ENCODE measurements at regions not wholly inside any gene's neighbourhood (a gene's known extent, or its start where the extent isn't known, plus 50 kb on each side); places are given as distances from the start of the nearest gene placed in this dataset.

DNA sequence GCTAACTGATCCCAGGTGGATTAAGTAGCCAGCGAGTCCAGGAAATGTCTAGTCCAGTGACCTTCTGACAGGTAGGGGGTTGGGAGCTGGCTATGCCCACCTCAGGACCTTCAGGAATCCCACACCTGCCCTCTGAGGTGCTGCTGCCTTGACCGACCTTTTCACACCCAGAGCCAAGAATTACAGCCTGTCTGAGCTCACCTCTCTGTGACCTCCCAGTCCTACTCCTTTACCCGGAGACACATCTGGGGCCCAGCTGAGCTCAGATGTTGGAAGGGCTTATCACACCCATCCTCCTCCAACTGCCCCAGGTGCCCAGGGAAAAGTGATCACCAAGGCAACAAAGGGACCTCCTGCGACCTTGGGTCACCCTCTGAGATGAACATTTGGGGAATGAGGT, 413.3 kb upstream of the TNP1 start:
- intact Hi-C loops (cut with micrococcal nuclease): no loop called here
- H3K4me1 Mint-ChIP-seq (ENCODE audit: low read depth): no peaks in the 10 kb centered on the region
- POLR2A ChIA-PET: no interaction called here
- H3K36me3 Mint-ChIP-seq: no peaks in the 10 kb centered on the region
- no peak overlapping the region for H3K27ac Mint-ChIP-seq
- H3K27me3 Mint-ChIP-seq: peaks cover 13% of the 10 kb centered on the region
- CTCF ChIA-PET: no interaction called here
- H3K9me3 Mint-ChIP-seq: no peaks in the 10 kb centered on the region
- no peak overlapping the region for H3K4me3 Mint-ChIP-seq
- DNase-seq: no peak

DNA sequence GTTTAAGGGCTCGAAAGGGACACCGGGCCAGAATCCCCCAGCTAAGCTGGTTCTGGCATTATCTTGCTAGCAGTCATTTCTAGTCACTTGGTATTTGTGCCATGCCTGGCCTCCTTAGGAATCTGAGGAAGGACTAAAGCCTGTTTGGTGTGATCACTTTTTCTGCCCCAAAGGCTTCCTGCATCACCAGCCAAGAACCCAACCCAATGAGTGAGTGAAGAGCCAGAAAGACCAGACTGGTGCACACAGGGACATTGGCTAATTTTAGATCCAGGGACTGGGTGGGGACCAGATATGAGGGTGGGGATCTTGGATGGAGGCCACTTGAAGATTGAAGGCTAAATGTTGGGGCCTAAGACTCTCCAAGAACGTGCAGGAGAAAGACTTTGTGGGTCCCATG, 411.9 kb upstream of the TNP1 start:
- no peak overlapping the region for H3K27ac Mint-ChIP-seq
- no peaks in the 10 kb centered on the region for H3K4me1 Mint-ChIP-seq (ENCODE audit: low read depth)
- peaks cover 13% of the 10 kb centered on the region for H3K27me3 Mint-ChIP-seq
- peaks cover 7% of the 10 kb centered on the region for H3K9me3 Mint-ChIP-seq
- H3K4me3 Mint-ChIP-seq: no peak overlapping the region
- no peak for DNase-seq
- intact Hi-C loops (cut with micrococcal nuclease): no loop called here
- H3K36me3 Mint-ChIP-seq: no peaks in the 10 kb centered on the region
- ChIA-PET CTCF (no interaction called here), POLR2A (no interaction called here)

DNA sequence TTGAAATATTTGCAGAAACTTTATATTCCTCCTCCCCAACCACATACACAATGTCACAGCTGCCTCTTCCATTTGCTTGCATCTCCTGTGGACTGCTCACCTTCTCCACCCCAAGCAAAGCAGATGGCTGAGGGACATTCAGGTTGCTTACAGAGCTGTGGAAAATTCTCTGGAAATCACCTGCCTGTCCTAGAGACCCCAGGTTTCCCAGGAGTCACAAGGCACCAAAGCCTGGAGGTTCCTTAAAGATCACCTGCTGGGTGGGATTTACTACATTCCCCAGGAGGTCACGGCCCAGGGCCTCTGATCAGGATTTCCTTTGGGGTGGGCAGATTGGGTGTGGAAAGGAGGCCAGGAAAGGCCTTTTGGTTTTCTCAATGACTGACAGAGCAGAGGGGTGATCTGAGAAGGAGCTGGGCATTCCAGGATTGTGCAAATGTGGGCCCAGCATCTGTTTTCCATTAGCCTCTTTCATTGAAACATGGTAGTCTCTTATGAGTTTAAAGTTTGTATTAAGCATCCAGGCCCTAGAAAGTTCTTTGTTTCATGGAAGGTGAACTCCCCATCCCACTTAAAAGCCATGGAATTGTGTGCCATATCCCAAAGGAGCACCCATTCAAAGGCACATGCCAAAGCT, 410.7 kb upstream of the TNP1 start:
- Mint-ChIP-seq H3K4me3 (no peak overlapping the region), H3K36me3 (no peaks in the 10 kb centered on the region)
- no peak for DNase-seq

DNA sequence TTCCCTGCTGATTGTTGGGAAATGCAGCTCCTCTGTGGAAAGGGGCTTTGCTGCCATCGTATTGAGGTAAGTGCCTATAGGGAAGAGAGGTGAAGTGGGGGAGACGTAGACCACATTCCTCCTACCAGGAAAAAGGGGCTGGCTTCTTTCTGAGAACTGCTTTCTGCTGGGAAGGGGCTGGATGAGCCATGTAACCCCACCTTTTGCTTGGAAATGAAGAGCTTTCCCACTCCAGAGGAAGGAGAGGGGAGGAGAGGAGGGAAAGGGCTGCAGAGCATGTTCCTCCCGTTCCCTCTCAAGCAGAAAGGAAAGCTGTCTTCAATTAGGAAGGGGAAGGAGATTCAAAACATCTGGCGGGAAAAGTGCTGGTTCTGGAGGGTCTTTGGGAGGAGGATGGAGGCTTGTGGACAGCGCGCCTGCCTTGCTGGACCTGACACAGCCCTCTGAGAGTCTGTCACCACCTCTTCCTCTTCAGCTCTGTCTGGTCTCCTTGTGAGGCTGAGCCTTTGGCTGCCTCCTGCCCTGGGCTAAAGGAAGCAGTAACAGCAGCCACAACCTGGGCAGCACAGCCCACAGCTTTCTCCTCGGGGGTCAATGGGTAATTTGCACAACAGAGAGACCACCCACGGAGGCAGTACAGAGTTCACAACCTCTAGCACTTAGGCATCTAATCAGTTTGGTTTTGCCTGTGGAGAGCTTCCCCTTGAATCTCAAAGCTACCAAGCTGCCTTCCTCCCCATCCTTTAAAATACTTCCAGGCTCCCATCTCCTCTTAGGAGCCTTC, 410.0 kb upstream of the TNP1 start:
- POLR2A ChIA-PET: no interaction called here
- DNase-seq: no peak

More for the DNA sequence above, 410.7 kb upstream of the TNP1 start:
- Mint-ChIP-seq H3K27me3 (peaks cover 10% of the 10 kb centered on the region), H3K27ac (no peak overlapping the region), H3K4me1 (ENCODE audit: low read depth) (no peaks in the 10 kb centered on the region), H3K9me3 (peaks cover 10% of the 10 kb centered on the region)
- ChIA-PET POLR2A (no interaction called here), CTCF (no interaction called here)
- intact Hi-C loops (cut with micrococcal nuclease): no loop called here

DNA sequence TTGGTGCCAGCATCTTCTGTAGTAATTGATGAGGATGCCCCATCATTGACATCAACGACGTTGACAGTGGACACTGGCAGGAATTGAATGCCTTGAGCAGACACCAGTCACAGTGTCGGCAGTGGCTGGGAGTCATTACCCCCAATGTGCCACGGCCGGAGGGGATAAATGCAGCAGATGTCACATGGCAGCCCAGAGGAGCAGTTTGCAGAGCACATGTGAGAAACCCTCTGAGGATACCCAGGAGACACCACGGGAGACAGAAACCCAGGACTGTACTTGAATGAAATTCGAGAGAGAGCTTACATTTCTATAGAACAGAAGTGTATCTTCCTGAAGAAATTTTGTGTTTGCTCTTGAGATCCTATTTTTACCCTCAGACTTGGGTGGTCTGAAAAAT, 409.1 kb upstream of the TNP1 start:
- CTCF ChIA-PET: no interaction called here
- Mint-ChIP-seq H3K4me3 (no peak overlapping the region), H3K4me1 (ENCODE audit: low read depth) (no peaks in the 10 kb centered on the region), H3K27ac (no peak overlapping the region), H3K27me3 (peaks cover 10% of the 10 kb centered on the region), H3K36me3 (no peaks in the 10 kb centered on the region), H3K9me3 (peaks cover 10% of the 10 kb centered on the region)
- POLR2A ChIA-PET: no interaction called here
- intact Hi-C loops (cut with micrococcal nuclease): no loop called here
- DNase-seq: no peak

More for the DNA sequence above, 410.0 kb upstream of the TNP1 start:
- Mint-ChIP-seq H3K4me1 (ENCODE audit: low read depth) (no peaks in the 10 kb centered on the region), H3K36me3 (no peaks in the 10 kb centered on the region), H3K9me3 (peaks cover 10% of the 10 kb centered on the region), H3K27me3 (peaks cover 10% of the 10 kb centered on the region), H3K27ac (no peak overlapping the region), H3K4me3 (no peak overlapping the region)
- CTCF ChIA-PET: no interaction called here
- intact Hi-C loops (cut with micrococcal nuclease): no loop called here

DNA sequence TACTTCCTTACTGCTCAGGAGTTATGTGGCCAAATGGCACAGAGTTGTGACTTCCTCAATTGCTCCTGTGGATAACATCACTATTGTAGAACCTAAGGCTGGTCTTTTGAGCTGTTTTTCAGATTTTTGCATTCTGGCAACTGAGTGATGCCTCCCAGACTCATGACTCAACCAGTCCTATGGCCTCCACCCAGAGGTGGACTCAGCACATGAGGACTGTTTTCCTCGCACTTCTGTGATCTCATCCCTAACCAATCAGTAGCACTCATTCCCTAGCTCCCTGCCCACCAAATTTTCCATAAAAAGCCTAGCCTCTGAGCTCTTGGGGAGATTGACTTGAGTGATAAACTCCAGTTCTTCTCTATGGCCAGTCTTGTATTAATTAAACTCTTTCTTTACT, 407.9 kb upstream of the TNP1 start:
- peaks cover 10% of the 10 kb centered on the region for H3K9me3 Mint-ChIP-seq
- H3K36me3 Mint-ChIP-seq: no peaks in the 10 kb centered on the region
- intact Hi-C loops (cut with micrococcal nuclease): no loop called here
- H3K27me3 Mint-ChIP-seq: peaks cover 10% of the 10 kb centered on the region
- no peaks in the 10 kb centered on the region for H3K4me1 Mint-ChIP-seq (ENCODE audit: low read depth)
- no peak overlapping the region for H3K27ac Mint-ChIP-seq
- H3K4me3 Mint-ChIP-seq: no peak overlapping the region
- POLR2A ChIA-PET: no interaction called here
- no peak for DNase-seq
- CTCF ChIA-PET: no interaction called here

DNA sequence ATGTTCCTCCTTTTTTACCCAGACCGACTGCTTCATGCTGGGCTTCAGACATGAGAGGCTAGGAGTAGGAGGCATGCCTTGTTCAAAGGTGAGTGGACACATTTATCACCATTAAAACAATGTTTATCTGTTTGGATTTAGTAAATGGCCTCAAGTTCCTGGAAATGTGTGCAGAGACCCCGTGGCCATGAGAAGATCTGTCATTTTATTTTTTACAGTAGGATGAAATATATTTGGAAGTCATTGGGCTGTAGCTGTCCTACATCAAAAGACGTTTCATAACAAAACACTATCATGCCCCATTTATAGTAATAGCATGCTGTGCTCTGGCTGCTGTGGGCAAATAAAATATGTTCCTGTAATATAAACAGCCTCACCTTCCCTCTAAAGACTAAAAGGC, 403.9 kb upstream of the TNP1 start:
- no peak overlapping the region for H3K27ac Mint-ChIP-seq
- H3K27me3 Mint-ChIP-seq: peaks cover 3% of the 10 kb centered on the region
- CTCF ChIA-PET: no interaction called here
- POLR2A ChIA-PET: no interaction called here
- DNase-seq: no peak
- intact Hi-C loops (cut with micrococcal nuclease): no loop called here
- no peaks in the 10 kb centered on the region for H3K4me1 Mint-ChIP-seq (ENCODE audit: low read depth)
- no peak overlapping the region for H3K4me3 Mint-ChIP-seq
- no peaks in the 10 kb centered on the region for H3K36me3 Mint-ChIP-seq
- peaks cover 10% of the 10 kb centered on the region for H3K9me3 Mint-ChIP-seq

DNA sequence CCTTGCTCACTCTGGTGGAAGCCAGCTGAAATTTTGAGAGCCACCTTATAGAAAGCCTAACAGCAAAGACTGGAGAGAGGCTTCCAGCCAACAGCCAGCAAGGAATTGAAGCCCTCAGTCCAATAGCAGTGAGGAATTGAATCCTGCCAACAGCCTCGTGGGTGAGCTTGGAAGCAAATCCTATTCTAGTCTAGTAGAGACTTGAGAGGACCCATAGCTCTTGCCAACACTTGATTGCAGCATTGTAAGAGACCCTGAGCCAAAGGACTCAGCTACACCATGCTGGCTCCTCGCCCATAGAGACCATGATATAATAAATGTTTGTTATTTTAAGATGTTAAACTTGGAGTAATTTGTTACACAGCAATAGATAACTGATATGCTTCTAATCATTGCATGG, 403.0 kb upstream of the TNP1 start:
- no peaks in the 10 kb centered on the region for H3K36me3 Mint-ChIP-seq
- DNase-seq: no peak
- H3K4me1 Mint-ChIP-seq (ENCODE audit: low read depth): no peaks in the 10 kb centered on the region
- H3K9me3 Mint-ChIP-seq: peaks cover 9% of the 10 kb centered on the region
- H3K27me3 Mint-ChIP-seq: peaks cover 3% of the 10 kb centered on the region
- ChIA-PET POLR2A (no interaction called here), CTCF (no interaction called here)
- H3K4me3 Mint-ChIP-seq: no peak overlapping the region
- intact Hi-C loops (cut with micrococcal nuclease): no loop called here
- no peak overlapping the region for H3K27ac Mint-ChIP-seq

DNA sequence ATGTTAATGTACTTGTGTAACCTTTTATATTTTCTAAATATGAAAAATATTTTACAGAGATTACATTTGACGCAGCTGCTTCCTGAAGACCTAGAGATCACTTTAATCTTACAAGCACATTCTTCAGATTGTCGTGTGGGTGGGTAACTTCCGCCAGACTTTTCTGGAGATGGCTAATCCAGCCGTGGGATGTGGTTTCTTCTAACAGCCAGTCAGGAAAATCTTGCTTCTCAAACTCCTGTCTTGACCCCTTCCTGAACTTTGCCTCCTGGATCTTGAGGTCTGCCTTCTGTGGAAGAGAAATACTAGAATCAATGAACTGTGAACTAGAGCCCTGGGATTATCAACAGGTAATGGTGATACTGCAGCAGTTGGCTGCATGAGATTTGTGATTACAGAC, 401.6 kb upstream of the TNP1 start:
- peaks cover 3% of the 10 kb centered on the region for H3K27me3 Mint-ChIP-seq
- no peak overlapping the region for H3K27ac Mint-ChIP-seq
- POLR2A ChIA-PET: no interaction called here
- no peak overlapping the region for H3K4me3 Mint-ChIP-seq
- CTCF ChIA-PET: no interaction called here
- H3K4me1 Mint-ChIP-seq (ENCODE audit: low read depth): no peaks in the 10 kb centered on the region
- H3K36me3 Mint-ChIP-seq: no peaks in the 10 kb centered on the region
- peaks cover 3% of the 10 kb centered on the region for H3K9me3 Mint-ChIP-seq
- no peak for DNase-seq
- intact Hi-C loops (cut with micrococcal nuclease): no loop called here

DNA sequence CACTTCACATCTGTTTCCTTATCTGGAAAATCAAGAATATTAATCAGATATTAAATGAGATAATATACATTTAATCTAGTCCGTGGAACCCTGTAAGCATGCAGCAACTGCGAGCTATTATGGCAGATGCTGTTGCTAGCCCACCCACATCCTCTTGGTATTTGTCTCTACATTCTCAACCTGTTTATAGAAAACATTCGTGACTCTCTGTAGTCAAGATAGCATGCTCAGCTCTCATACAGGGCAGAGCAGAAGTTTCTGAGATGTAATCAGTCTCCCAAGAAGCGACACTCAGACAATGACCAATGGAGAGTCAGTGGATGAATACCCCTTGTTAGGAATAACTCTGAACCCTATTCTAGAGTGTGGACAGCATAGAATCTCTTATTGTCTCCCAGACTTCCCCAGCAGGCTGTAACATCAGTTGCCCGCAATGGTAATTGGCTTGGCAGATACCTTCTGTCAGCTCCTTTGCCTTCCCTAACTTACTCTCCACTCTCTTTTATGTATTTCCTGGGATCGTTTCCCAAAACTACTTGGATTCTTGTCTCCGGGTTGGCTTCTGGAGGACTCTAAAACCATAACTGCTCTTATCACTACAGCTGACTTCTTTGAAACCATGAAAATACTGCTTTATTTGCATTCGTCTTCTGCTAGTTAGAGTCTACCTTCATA, 400.7 kb upstream of the TNP1 start:
- ChIA-PET POLR2A (no interaction called here), CTCF (no interaction called here)
- DNase-seq: no peak
- Mint-ChIP-seq H3K27me3 (peaks cover 4% of the 10 kb centered on the region), H3K9me3 (no peaks in the 10 kb centered on the region), H3K4me3 (no peak overlapping the region), H3K4me1 (ENCODE audit: low read depth) (no peaks in the 10 kb centered on the region), H3K36me3 (no peaks in the 10 kb centered on the region), H3K27ac (no peak overlapping the region)
- intact Hi-C loops (cut with micrococcal nuclease): no loop called here

DNA sequence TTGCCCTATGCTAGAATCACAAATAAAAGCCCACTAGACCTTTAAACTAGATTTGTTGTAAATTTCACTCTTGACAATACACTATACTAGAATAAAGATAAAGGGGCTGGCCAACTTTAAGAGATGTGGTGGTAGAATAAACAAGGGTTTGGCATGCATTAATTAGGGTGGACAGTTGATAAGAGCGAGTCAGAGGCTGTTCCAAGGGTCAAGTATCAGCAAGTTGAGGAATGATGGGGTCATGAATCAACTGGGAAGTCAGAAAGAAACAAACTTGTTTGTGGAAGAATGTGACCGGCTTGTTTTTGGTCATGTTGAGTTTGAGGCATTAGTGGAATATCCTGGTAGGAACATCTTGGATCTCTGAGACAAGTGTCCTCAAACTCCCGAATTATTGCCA, 398.3 kb upstream of the TNP1 start:
- POLR2A ChIA-PET: no interaction called here
- CTCF ChIA-PET: no interaction called here
- Mint-ChIP-seq H3K4me1 (ENCODE audit: low read depth) (no peaks in the 10 kb centered on the region), H3K36me3 (no peaks in the 10 kb centered on the region), H3K27ac (no peak overlapping the region), H3K4me3 (no peak overlapping the region), H3K27me3 (peaks cover 9% of the 10 kb centered on the region), H3K9me3 (no peaks in the 10 kb centered on the region)
- intact Hi-C loops (cut with micrococcal nuclease): no loop called here
- DNase-seq: no peak

DNA sequence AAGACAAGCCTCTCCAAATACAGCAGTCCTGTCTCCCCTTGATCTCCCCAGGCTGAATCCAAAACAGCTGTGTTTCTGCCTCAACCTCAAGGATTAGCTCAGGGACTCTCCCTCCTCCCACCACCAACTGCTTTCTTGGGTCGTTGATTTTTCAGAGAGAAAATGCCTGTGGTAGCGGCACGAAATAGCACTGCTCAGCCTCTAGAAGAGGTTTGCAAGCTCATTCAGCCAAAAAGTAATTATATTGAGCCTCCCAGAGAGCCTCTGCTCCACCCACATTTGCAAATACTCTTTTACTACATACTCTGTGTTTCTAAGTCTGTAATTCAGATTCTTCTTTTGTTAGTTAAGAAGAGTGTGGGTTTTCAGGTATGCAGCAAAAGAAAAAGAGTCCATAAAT, 396.4 kb upstream of the TNP1 start:
- intact Hi-C loops (cut with micrococcal nuclease): no loop called here

DNA sequence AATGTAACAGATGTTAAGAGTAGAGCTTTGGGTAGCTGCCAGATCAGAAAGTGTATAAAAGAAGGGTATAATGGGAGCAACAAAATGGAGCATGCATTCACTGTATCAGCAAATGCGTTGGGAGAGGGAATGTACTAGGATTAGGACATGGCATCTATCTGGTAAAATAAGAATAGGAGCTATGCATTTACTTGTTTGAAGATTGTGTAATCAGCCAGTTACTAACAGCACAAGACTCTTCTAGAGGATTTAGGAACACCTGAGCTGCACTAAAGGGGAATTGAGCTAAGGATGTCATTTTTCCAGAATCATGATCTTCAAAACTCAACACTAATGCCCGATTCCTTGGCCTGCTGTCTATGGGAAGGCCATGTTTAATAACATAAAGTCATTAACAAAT, 394.2 kb upstream of the TNP1 start:
- no peak for DNase-seq
- Mint-ChIP-seq H3K36me3 (no peaks in the 10 kb centered on the region), H3K4me3 (no peak overlapping the region), H3K9me3 (no peaks in the 10 kb centered on the region), H3K27me3 (peaks cover 6% of the 10 kb centered on the region), H3K4me1 (ENCODE audit: low read depth) (no peaks in the 10 kb centered on the region), H3K27ac (no peak overlapping the region)
- POLR2A ChIA-PET: no interaction called here
- CTCF ChIA-PET: no interaction called here
- intact Hi-C loops (cut with micrococcal nuclease): no loop called here

More for the DNA sequence above, 396.4 kb upstream of the TNP1 start:
- POLR2A ChIA-PET: no interaction called here
- H3K36me3 Mint-ChIP-seq: no peaks in the 10 kb centered on the region
- no peak overlapping the region for H3K27ac Mint-ChIP-seq
- H3K4me3 Mint-ChIP-seq: no peak overlapping the region
- peaks cover 6% of the 10 kb centered on the region for H3K27me3 Mint-ChIP-seq
- no peaks in the 10 kb centered on the region for H3K4me1 Mint-ChIP-seq (ENCODE audit: low read depth)
- H3K9me3 Mint-ChIP-seq: no peaks in the 10 kb centered on the region
- no peak for DNase-seq
- CTCF ChIA-PET: no interaction called here

Data from activated CD4-positive, alpha-beta memory T cell treated with anti-CD3 and anti-CD28 coated beads for 36 hours (primary cell).